CD4-positive, alpha-beta T cell (primary cell): ENCODE measurements at regions not wholly inside any gene's neighbourhood (a gene's known extent, or its start where the extent isn't known, plus 50 kb on each side); places are given as distances from the start of the nearest gene placed in this dataset.

Experiments
- ATAC-seq: fragments of 200-7000 bp; cut with Tn5 transposase; one replicate; pipeline ENCODE4 v1.10.0; 2022; ENCODE audit warnings: mild to moderate bottlenecking; ENCODE audit not compliant: poor library complexity
- CTCF ChIA-PET: fragments of 350-600 bp; sonication (Branson Sonifier 250); formaldehyde crosslinking; loops from one replicate; lab custom pipeline; 2021; ENCODE audit warnings: antibody characterized with exemption, inconsistent platforms; lab: Charles Lee
- POLR2A ChIA-PET: fragments of 350-600 bp; sonication (Branson Sonifier 250); formaldehyde crosslinking; loops from one replicate; lab custom pipeline; 2021; ENCODE audit warnings: antibody characterized with exemption, inconsistent platforms; lab: Charles Lee
- DNase-seq, 14 experiments: peaks; one replicate each; pipeline ENCODE4 v3.0.0-alpha.2; 2013 to 2020; ENCODE audit warnings: mixed read lengths in 2 of 14
- H3K27ac ChIP-seq, 2 donors: one replicate each; pipeline versions ENCODE4 v1.5.1 to v1.7.0; 2013; ENCODE audit warnings: low read length in 2 of 2, low read depth in 1 of 2, mild to moderate bottlenecking in 1 of 2
- H3K27me3 ChIP-seq, 2 experiments: 1 replicate in 1 of 2; 2 replicates in 1 of 2; pipeline versions ENCODE4 v1.6.1 to v1.7.0; 2013; ENCODE audit warnings: low read length in 2 of 2, control low read depth in 1 of 2, mild to moderate bottlenecking in 1 of 2, moderate library complexity in 1 of 2; ENCODE audit not compliant: insufficient read depth in 2 of 2, control insufficient read depth in 1 of 2
- H3K36me3 ChIP-seq: one replicate; pipeline ENCODE4 v1.6.1; 2013; ENCODE audit warnings: low read length, control low read depth; ENCODE audit not compliant: insufficient read depth
- H3K4me1 ChIP-seq: one replicate; pipeline ENCODE4 v1.6.1; 2013; ENCODE audit warnings: low read length, control low read depth; ENCODE audit not compliant: insufficient read depth
- H3K4me3 ChIP-seq: one replicate; pipeline ENCODE4 v1.5.1; 2013; ENCODE audit warnings: mild to moderate bottlenecking, low read length, moderate library complexity
- H3K9me3 ChIP-seq, 2 experiments: 1 replicate in 1 of 2; 2 replicates in 1 of 2; pipeline versions ENCODE4 v1.6.1 to v1.7.0; 2013; ENCODE audit warnings: low read length in 2 of 2, mild to moderate bottlenecking in 2 of 2, control low read depth in 1 of 2, moderate library complexity in 1 of 2; ENCODE audit not compliant: control insufficient read depth in 1 of 2, insufficient read depth in 1 of 2
- H3K27ac Mint-ChIP-seq: one replicate; pipeline ENCODE4 v1.8.0; 2020; ENCODE audit warnings: mixed read lengths
- H3K27me3 Mint-ChIP-seq: one replicate; pipeline ENCODE4 v1.8.0; 2021; ENCODE audit warnings: mixed read lengths
- H3K36me3 Mint-ChIP-seq: one replicate; pipeline ENCODE4 v1.8.0; 2021; ENCODE audit warnings: low read depth, mixed read lengths
- H3K4me1 Mint-ChIP-seq: one replicate; pipeline ENCODE4 v1.8.0; 2021; ENCODE audit warnings: low read depth, mixed read lengths
- H3K4me3 Mint-ChIP-seq: one replicate; pipeline ENCODE4 v1.8.0; 2020; ENCODE audit warnings: mild to moderate bottlenecking, mixed read lengths
- H3K9me3 Mint-ChIP-seq: one replicate; pipeline ENCODE4 v1.8.0; 2020; ENCODE audit warnings: mixed read lengths
- intact Hi-C, 2 experiments: fragments of 100-400 bp; cut with DNase I in 1 of 2; cut with micrococcal nuclease in 1 of 2; formaldehyde crosslinking; loops; one replicate each; pipeline versions ENCODE4 v1.15.1 to v1.9.0; 2023 to 2025; cut with DNase I, micrococcal nuclease
- TF ChIP-seq, protein P1 (sequence below): fragments of 200-600 bp; IDR thresholded peaks from one replicate; pipeline ENCODE4 v1.8.0; 2022; ENCODE audit warnings: antibody characterized with exemption, mild to moderate bottlenecking

DNA sequence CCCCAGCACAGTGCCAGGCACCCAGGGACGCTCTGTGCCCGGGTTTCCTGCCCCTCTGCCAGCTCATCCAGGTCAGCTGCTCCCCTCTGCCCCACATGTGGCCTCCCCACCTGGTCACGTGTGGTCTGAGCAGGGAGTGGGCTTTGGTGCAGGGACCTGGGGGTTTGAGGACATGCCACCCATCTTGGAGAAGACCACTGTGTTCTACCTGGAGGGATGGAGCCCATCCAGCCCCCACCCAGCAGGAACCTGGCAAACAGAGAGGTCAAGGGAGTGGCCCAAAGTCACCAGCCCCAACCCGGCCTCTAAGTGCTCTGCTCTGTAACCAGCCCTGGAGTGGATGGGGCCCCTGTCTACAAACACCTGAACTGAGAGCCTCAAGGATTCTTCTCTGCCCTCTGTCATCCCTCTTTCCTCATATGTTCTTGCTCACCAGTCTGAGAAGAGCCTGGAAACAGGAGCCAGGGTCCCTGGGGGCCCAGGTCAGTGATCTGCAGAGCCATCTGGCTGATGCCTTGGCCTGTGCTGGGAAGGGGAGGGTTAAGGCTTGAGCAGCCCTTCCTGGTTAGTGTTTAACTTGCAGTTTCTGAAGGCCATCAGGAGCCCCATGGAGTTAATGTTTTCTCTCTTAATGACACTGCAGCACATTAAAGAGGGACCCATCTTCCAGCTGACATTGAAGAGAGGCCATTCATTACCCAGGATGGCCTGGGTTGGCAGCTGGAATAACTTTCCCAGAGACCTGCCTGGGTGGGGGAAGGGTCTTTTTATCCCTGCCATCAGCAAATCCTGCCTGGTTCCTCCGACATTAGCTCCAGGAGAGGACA, 235.4 kb downstream of the PTPRU start:
- Mint-ChIP-seq H3K4me1 (no peaks in the 10 kb centered on the region), H3K4me3 (no peak overlapping the region), H3K27me3 (peaks cover 71% of the 10 kb centered on the region), H3K9me3 (no peaks in the 10 kb centered on the region), H3K27ac (no peak overlapping the region), H3K36me3 (no peaks in the 10 kb centered on the region)
- Histone ChIP-seq H3K4me1 (no peaks in the 10 kb centered on the region), H3K36me3 (no peaks in the 10 kb centered on the region), H3K27me3 (peaks cover 7 to 13% of the 10 kb centered on the region in 2 experiments), H3K27ac (no peak overlapping the region), H3K9me3 (peaks cover 0 to 5% of the 10 kb centered on the region in 2 experiments), H3K4me3 (no peak overlapping the region)
- DNase-seq (no peak), ATAC-seq (no peak)
- intact Hi-C loops = no loop called here
- POLR2A ChIA-PET = no interaction called here
- TF ChIP-seq, protein P1, sequence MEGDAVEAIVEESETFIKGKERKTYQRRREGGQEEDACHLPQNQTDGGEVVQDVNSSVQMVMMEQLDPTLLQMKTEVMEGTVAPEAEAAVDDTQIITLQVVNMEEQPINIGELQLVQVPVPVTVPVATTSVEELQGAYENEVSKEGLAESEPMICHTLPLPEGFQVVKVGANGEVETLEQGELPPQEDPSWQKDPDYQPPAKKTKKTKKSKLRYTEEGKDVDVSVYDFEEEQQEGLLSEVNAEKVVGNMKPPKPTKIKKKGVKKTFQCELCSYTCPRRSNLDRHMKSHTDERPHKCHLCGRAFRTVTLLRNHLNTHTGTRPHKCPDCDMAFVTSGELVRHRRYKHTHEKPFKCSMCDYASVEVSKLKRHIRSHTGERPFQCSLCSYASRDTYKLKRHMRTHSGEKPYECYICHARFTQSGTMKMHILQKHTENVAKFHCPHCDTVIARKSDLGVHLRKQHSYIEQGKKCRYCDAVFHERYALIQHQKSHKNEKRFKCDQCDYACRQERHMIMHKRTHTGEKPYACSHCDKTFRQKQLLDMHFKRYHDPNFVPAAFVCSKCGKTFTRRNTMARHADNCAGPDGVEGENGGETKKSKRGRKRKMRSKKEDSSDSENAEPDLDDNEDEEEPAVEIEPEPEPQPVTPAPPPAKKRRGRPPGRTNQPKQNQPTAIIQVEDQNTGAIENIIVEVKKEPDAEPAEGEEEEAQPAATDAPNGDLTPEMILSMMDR = no peak
- CTCF ChIA-PET = no interaction called here

DNA sequence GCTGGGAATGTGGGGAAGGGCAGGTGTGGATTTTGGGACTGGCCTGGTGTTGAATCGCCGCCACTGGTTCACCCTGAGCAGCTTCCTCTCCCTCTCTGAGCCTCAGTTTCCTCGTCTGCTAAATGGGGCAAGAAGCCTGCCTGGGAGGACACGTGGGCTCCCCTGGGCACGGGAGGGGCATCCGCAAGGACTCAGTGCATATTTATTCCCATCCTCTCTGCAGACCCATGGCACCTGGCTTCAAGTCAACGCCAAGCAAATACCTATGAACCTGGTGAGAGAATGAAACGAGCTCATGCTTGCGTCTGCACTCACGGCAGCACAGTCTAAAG, 234.4 kb downstream of the PTPRU start:
- Histone ChIP-seq H3K27me3 (peaks cover 5 to 13% of the 10 kb centered on the region in 2 experiments), H3K4me3 (no peak overlapping the region), H3K27ac (no peak overlapping the region), H3K9me3 (peaks cover 0 to 5% of the 10 kb centered on the region in 2 experiments), H3K4me1 (no peaks in the 10 kb centered on the region), H3K36me3 (no peaks in the 10 kb centered on the region)
- Mint-ChIP-seq H3K36me3 (no peaks in the 10 kb centered on the region), H3K4me1 (no peaks in the 10 kb centered on the region), H3K27ac (no peak overlapping the region), H3K4me3 (no peak overlapping the region), H3K9me3 (no peaks in the 10 kb centered on the region), H3K27me3 (peaks cover 67% of the 10 kb centered on the region)
- CTCF ChIA-PET = no interaction called here
- intact Hi-C loops = no loop called here
- peak in 1 of 14 experiments; percentile 4 for DNase-seq
- no peak for ATAC-seq
- TF ChIP-seq, protein P1 = no peak
- POLR2A ChIA-PET = no interaction called here

DNA sequence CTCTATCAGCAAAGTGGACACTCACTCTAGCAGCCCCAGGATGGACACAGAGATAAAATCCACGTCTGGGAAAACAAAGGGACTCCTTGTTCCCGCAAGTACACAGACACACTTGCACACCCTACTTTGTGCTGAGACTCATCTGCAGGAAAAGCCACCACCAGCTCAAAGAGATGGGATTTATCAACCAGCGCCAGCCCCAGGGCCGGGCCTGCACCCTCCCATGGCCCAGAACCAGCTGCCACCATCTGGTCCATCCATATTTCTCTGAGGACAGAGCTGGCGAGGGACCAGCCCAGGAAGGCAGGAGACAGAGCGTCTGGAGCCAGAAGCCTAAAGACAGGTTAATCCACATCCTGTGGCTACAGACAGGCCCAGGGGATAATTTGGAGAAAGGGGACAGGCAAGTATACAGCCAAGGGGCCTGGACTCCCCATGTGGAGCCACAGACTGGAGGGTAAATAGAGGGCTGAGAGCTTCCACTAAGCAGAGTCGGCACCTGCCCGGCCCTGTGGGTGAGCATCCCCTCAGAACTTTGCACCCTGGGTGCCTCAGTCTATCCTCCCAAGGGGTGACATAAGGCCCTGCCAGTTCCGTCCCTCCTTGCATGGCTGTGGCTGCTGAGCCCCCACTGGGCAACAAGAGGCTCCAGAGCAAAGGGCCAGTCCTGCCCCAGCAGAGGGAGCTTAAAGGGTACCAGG, 233.9 kb downstream of the PTPRU start:
- intact Hi-C loops = no loop called here
- Histone ChIP-seq H3K4me3 (no peak overlapping the region), H3K36me3 (no peaks in the 10 kb centered on the region), H3K27ac (no peak overlapping the region), H3K27me3 (peaks cover 0 to 9% of the 10 kb centered on the region in 2 experiments), H3K9me3 (peaks cover under 1 to 5% of the 10 kb centered on the region in 2 experiments), H3K4me1 (no peaks in the 10 kb centered on the region)
- TF ChIP-seq, protein P1 = no peak
- Mint-ChIP-seq H3K27me3 (peaks cover 62% of the 10 kb centered on the region), H3K9me3 (peaks cover under 1% of the 10 kb centered on the region), H3K27ac (no peak overlapping the region), H3K4me3 (no peak overlapping the region), H3K4me1 (no peaks in the 10 kb centered on the region), H3K36me3 (no peaks in the 10 kb centered on the region)
- ATAC-seq = no peak
- POLR2A ChIA-PET = no interaction called here
- CTCF ChIA-PET = no interaction called here
- peak in 1 of 14 experiments; percentile 25 for DNase-seq
